ENCODE measurements at regions not wholly inside any gene's neighbourhood (a gene's known extent, or its start where the extent isn't known, plus 50 kb on each side); places are given as distances from the start of the nearest gene placed in this dataset.

DNA sequence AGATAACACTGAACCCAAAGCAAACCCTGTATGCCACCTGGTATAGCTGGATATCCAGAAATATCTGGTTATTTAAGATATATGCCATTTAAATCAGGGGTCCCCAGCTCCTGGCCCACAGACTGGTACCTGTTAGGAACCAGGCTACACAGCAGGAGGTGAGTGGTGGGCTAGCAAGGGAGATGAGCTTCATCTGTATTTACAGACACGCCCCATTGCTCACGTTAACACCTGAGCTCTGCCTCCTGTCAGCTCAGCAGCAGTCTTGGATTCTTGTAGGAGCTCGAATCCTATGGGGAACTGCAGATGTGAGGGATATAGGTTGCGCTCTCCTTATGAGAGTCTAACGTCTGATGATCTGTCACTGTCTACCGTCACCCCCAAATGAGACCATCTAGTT lies 646.6 kb downstream of the TLE4 start:
- Histone ChIP-seq H3K9me3 (ENCODE audit: control insufficient read depth in 1 of 2, insufficient read depth in 1 of 2, low read length in 2 of 2) (peaks cover 2 to 6% of the 10 kb centered on the region in 2 experiments), H3K4me3 (ENCODE audit: low read length) (no peak overlapping the region), H3K4me1 (ENCODE audit: insufficient read depth, low read length) (no peaks in the 10 kb centered on the region), H3K27ac (ENCODE audit: low read depth in 1 of 2, low read length in 2 of 2) (no peak overlapping the region), H3K27me3 (ENCODE audit: control insufficient read depth in 1 of 2, insufficient read depth in 2 of 2, low read length in 2 of 2) (no peaks in the 10 kb centered on the region), H3K36me3 (ENCODE audit: insufficient read depth, low read length) (no peaks in the 10 kb centered on the region)
- H3K27ac Mint-ChIP-seq, result no peak overlapping the region
- intact Hi-C loops (cut with DNase I, micrococcal nuclease), result no loop called here
- no peaks in the 10 kb centered on the region for H3K4me1 Mint-ChIP-seq (ENCODE audit: low read depth)
- H3K36me3 Mint-ChIP-seq (ENCODE audit: low read depth), result no peaks in the 10 kb centered on the region
- ATAC-seq (ENCODE audit: poor library complexity) (no peak), DNase-seq (no peak)
- TF ChIP-seq, protein P1, sequence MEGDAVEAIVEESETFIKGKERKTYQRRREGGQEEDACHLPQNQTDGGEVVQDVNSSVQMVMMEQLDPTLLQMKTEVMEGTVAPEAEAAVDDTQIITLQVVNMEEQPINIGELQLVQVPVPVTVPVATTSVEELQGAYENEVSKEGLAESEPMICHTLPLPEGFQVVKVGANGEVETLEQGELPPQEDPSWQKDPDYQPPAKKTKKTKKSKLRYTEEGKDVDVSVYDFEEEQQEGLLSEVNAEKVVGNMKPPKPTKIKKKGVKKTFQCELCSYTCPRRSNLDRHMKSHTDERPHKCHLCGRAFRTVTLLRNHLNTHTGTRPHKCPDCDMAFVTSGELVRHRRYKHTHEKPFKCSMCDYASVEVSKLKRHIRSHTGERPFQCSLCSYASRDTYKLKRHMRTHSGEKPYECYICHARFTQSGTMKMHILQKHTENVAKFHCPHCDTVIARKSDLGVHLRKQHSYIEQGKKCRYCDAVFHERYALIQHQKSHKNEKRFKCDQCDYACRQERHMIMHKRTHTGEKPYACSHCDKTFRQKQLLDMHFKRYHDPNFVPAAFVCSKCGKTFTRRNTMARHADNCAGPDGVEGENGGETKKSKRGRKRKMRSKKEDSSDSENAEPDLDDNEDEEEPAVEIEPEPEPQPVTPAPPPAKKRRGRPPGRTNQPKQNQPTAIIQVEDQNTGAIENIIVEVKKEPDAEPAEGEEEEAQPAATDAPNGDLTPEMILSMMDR (IDR thresholded peaks at IDR 0.05), result no peak
- no peak overlapping the region for H3K4me3 Mint-ChIP-seq
- ChIA-PET CTCF (no interaction called here), POLR2A (no interaction called here)
- no peaks in the 10 kb centered on the region for H3K27me3 Mint-ChIP-seq
- no peaks in the 10 kb centered on the region for H3K9me3 Mint-ChIP-seq

DNA sequence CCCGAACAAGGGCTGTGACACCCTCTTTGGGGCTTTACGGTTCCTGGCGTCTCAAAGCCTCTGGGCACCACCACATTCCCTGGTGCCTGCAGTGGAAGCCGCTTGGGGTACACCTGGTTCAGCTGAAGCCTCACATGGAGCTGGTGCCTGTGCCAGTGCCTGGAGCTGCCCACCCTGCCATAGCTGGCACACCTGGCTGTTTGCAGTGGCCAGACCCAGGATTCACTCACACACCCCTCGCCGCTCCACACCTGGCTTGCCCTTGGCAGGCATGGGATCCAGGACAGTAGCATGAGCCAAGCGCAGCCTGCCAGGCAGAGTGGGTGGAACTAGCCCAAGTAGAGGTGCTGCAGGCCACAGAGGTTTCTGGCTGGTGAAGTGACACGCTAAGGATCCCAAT lies 641.8 kb downstream of the TLE4 start:
- no peak overlapping the region for H3K27ac ChIP-seq (ENCODE audit: low read depth in 1 of 2, low read length in 2 of 2)
- DNase-seq, result no peak
- TF ChIP-seq, protein P1 (IDR thresholded peaks at IDR 0.05), result no peak
- H3K9me3 ChIP-seq (ENCODE audit: control insufficient read depth in 1 of 2, insufficient read depth in 1 of 2, low read length in 2 of 2), result peaks cover 18 to 23% of the 10 kb centered on the region in 2 experiments
- H3K4me1 Mint-ChIP-seq (ENCODE audit: low read depth), result no peaks in the 10 kb centered on the region
- H3K27ac Mint-ChIP-seq, result no peak overlapping the region
- CTCF ChIA-PET, result no interaction called here
- H3K36me3 ChIP-seq (ENCODE audit: insufficient read depth, low read length), result no peaks in the 10 kb centered on the region
- no peaks in the 10 kb centered on the region for H3K27me3 Mint-ChIP-seq
- no peaks in the 10 kb centered on the region for H3K9me3 Mint-ChIP-seq
- intact Hi-C loops (cut with DNase I, micrococcal nuclease), result no loop called here
- POLR2A ChIA-PET, result no interaction called here
- no peak overlapping the region for H3K4me3 ChIP-seq (ENCODE audit: low read length)
- no peaks in the 10 kb centered on the region for H3K36me3 Mint-ChIP-seq (ENCODE audit: low read depth)
- no peak overlapping the region for H3K4me3 Mint-ChIP-seq
- H3K27me3 ChIP-seq (ENCODE audit: control insufficient read depth in 1 of 2, insufficient read depth in 2 of 2, low read length in 2 of 2), result no peaks in the 10 kb centered on the region
- no peaks in the 10 kb centered on the region for H3K4me1 ChIP-seq (ENCODE audit: insufficient read depth, low read length)
- ATAC-seq (ENCODE audit: poor library complexity), result no peak

DNA sequence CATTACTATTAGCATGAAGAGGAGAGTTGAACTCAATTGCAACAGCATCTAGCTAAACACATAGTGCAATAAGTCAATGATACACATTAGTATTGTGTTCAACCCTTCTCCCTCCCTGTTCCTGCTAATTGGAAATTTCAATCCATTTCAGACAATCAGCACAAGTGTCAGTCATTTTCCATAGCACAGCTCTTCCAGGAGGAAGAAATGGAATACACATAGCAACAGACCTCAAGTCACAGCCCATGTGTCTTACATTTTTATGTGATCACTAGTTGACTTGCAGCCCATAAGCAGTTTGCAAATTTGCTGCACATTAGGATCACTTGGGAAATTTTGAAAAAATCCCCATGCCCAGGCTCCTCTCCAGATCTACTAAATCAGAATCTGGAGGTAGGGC lies 636.9 kb downstream of the TLE4 start:
- Mint-ChIP-seq H3K27ac (no peak overlapping the region), H3K27me3 (peaks cover 8% of the 10 kb centered on the region), H3K9me3 (no peaks in the 10 kb centered on the region), H3K36me3 (ENCODE audit: low read depth) (no peaks in the 10 kb centered on the region), H3K4me1 (ENCODE audit: low read depth) (no peaks in the 10 kb centered on the region), H3K4me3 (no peak overlapping the region)
- TF ChIP-seq, protein P1 (IDR thresholded peaks at IDR 0.05), result no peak
- Histone ChIP-seq H3K9me3 (ENCODE audit: control insufficient read depth in 1 of 2, insufficient read depth in 1 of 2, low read length in 2 of 2) (peaks cover 18 to 21% of the 10 kb centered on the region in 2 experiments), H3K36me3 (ENCODE audit: insufficient read depth, low read length) (no peaks in the 10 kb centered on the region), H3K27me3 (ENCODE audit: control insufficient read depth in 1 of 2, insufficient read depth in 2 of 2, low read length in 2 of 2) (no peaks in the 10 kb centered on the region), H3K4me1 (ENCODE audit: insufficient read depth, low read length) (no peaks in the 10 kb centered on the region), H3K27ac (ENCODE audit: low read depth in 1 of 2, low read length in 2 of 2) (no peak overlapping the region), H3K4me3 (ENCODE audit: low read length) (no peak overlapping the region)
- DNase-seq (no peak), ATAC-seq (ENCODE audit: poor library complexity) (no peak)
- intact Hi-C loops (cut with DNase I, micrococcal nuclease), result no loop called here
- POLR2A ChIA-PET, result no interaction called here
- CTCF ChIA-PET, result no interaction called here

Measured in CD4-positive, alpha-beta T cell (primary cell).